HepG2 (cell line): ENCODE measurements at regions not wholly inside any gene's neighbourhood (a gene's known extent, or its start where the extent isn't known, plus 50 kb on each side); places are given as distances from the start of the nearest gene placed in this dataset.

Source experiments
- DRAP1 ChIP-seq: IDR thresholded peaks from 2 replicates; pipeline ENCODE4 v1.6.1; 2016; ENCODE audit warnings: missing genetic modification reagents, missing compliant biosample characterization
- EZH2 ChIP-seq: conservative IDR thresholded peaks from 2 replicates; pipeline ENCODE4 v1.6.1; 2012; ENCODE audit warnings: mild to moderate bottlenecking, low read depth, low read length, moderate library complexity
- MAX ChIP-seq: IDR thresholded peaks from 2 replicates; pipeline ENCODE4 v1.6.1; 2012; ENCODE audit warnings: inconsistent platforms
- REST ChIP-seq, 2 experiments: IDR thresholded peaks; 2 replicates each; pipeline ENCODE4 v1.6.1; 2011 to 2012; ENCODE audit warnings: low read length in 2 of 2, borderline replicate concordance in 1 of 2, low read depth in 1 of 2, mild to moderate bottlenecking in 1 of 2, moderate library complexity in 1 of 2

GRCh38 chr7:94088560-94088959 is 84.4 kb upstream of the BET1 start:
- TF ChIP-seq EZH2 (no peak), MAX (no peak), DRAP1 (no peak), REST (IDR thresholded peaks at IDR 0.05; ENCODE audit: borderline replicate concordance in 1 of 2, low read depth in 1 of 2, low read length in 2 of 2) (no peak)
